ENCODE measurements at regions not wholly inside any gene's neighbourhood (a gene's known extent, or its start where the extent isn't known, plus 50 kb on each side); places are given as distances from the start of the nearest gene placed in this dataset.

DNA sequence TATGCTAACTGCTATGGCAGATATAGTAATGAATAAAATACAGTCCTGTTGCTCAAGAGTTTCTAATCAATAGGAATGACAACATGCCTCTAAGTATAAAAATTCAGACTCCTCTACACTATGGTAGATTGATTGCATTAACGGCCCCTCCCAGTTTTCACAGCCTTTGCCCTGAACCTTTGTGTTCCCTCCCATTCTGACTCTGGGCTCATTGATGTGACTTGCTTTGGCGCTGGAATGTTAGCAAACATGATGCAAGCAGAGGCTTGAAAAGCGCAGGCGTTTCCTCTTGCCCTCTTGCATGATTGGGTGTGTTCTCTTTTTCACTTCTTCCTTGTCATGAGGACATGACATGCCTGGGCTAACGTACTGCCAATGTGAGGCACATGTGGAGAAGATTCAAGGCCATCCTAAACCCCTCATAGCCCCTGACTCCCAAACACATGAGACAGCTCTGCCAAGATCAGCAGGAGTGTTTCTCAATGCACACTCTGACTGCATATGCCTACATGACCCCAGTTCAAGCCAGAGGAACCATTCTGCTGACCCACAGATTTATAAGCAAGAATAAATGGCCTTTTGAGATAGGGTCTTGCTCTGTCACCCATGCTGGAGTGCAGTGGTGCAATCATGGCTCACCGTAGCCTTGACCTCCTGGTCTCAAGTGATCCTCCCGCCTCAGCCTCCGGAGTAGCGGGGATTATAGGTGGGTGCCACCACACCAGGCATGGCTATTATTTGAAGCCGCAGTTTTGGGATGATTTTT lies 49.7 kb upstream of the CD28 start:
- TF ChIP-seq, protein P1, sequence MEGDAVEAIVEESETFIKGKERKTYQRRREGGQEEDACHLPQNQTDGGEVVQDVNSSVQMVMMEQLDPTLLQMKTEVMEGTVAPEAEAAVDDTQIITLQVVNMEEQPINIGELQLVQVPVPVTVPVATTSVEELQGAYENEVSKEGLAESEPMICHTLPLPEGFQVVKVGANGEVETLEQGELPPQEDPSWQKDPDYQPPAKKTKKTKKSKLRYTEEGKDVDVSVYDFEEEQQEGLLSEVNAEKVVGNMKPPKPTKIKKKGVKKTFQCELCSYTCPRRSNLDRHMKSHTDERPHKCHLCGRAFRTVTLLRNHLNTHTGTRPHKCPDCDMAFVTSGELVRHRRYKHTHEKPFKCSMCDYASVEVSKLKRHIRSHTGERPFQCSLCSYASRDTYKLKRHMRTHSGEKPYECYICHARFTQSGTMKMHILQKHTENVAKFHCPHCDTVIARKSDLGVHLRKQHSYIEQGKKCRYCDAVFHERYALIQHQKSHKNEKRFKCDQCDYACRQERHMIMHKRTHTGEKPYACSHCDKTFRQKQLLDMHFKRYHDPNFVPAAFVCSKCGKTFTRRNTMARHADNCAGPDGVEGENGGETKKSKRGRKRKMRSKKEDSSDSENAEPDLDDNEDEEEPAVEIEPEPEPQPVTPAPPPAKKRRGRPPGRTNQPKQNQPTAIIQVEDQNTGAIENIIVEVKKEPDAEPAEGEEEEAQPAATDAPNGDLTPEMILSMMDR (IDR thresholded peaks at IDR 0.05; ENCODE audit: control extremely low read depth in 1 of 3, insufficient read depth in 1 of 3, low read depth in 1 of 3, low read length in 3 of 3): no peak
- TF ChIP-seq TCF12 (IDR thresholded peaks at IDR 0.05; ENCODE audit: low read depth, low read length) (no peak), TAF1 (IDR thresholded peaks at IDR 0.05; ENCODE audit: low read depth, low read length) (no peak), EP300 (IDR thresholded peaks at IDR 0.05; ENCODE audit: borderline replicate concordance in 1 of 2, low read depth in 2 of 2, low read length in 2 of 2) (no peak), EZH2 (IDR thresholded peaks at IDR 0.05; ENCODE audit: low read depth, low read length, severe bottlenecking) (no peak), SIN3A (conservative IDR thresholded peaks at IDR 0.05 in 1 of 2, IDR thresholded peaks at IDR 0.05 in 1 of 2; ENCODE audit: low read depth in 1 of 2, low read length in 2 of 2) (no peak), BACH1 (IDR thresholded peaks at IDR 0.05; ENCODE audit: low read length) (no peak), POLR2AphosphoS5 (IDR thresholded peaks at IDR 0.05; ENCODE audit: low read depth, low read length) (no peak), HDAC6 (IDR thresholded peaks at IDR 0.05; ENCODE audit: low read depth, low read length) (no peak)
